Kidney (tissue), 13 donors: ENCODE measurements at regions not wholly inside any gene's neighbourhood (a gene's known extent, or its start where the extent isn't known, plus 50 kb on each side); places are given as distances from the start of the nearest gene placed in this dataset.

Source experiments
- DNase-seq, 5 donors: peaks; one replicate each; pipeline ENCODE4 v3.0.0-alpha.2; 2013 to 2020
- FAIRE-seq: peaks from 2 replicates; lab custom pipeline; 2012; peaks lifted over from hg19 to GRCh38; lab: Jason Lieb, UNC
- H3K27ac ChIP-seq, 2 donors: one replicate each; pipeline ENCODE4 v1.7.0; 2013; ENCODE audit warnings: low read depth in 2 of 2, low read length in 2 of 2, inconsistent platforms in 1 of 2
- H3K27me3 ChIP-seq: one replicate; pipeline ENCODE4 v1.7.1; 2013; ENCODE audit warnings: low read length, inconsistent platforms; ENCODE audit not compliant: control insufficient read depth, insufficient read depth
- H3K36me3 ChIP-seq, 3 donors: one replicate each; pipeline versions ENCODE4 v1.7.0 to v1.7.1; 2013; ENCODE audit warnings: low read length in 3 of 3, control low read depth in 1 of 3, inconsistent platforms in 1 of 3; ENCODE audit not compliant: insufficient read depth in 3 of 3, control insufficient read depth in 2 of 3
- H3K4me1 ChIP-seq, 3 donors: one replicate each; pipeline versions ENCODE4 v1.7.0 to v1.7.1; 2013; ENCODE audit warnings: low read length in 3 of 3, inconsistent platforms in 1 of 3, low read depth in 1 of 3; ENCODE audit not compliant: control insufficient read depth in 2 of 3, insufficient read depth in 2 of 3
- H3K4me3 ChIP-seq, 3 donors: one replicate each; pipeline versions ENCODE4 v1.7.0 to v1.8.1; 2013; ENCODE audit warnings: low read length in 3 of 3, control low read depth in 1 of 3, inconsistent platforms in 1 of 3
- H3K9ac ChIP-seq, 3 donors: one replicate each; pipeline versions ENCODE4 v1.7.0 to v1.7.1; 2013; ENCODE audit warnings: low read length in 3 of 3, control low read depth in 1 of 3, inconsistent platforms in 1 of 3
- H3K9me3 ChIP-seq, 3 donors: one replicate each; pipeline versions ENCODE4 v1.7.0 to v1.7.1; 2013; ENCODE audit warnings: low read length in 3 of 3, control low read depth in 1 of 3, inconsistent platforms in 1 of 3; ENCODE audit not compliant: control insufficient read depth in 2 of 3, insufficient read depth in 1 of 3
- CTCF ChIP-seq: IDR thresholded peaks from 3 replicates; pipeline ENCODE4 v1.5.1; 2012; ENCODE audit warnings: mild to moderate bottlenecking, moderate library complexity, borderline replicate concordance; ENCODE audit not compliant: insufficient read depth; ENCODE audit errors: extremely low read depth
- intact Hi-C: fragments of 100-400 bp; cut with DNase I; formaldehyde crosslinking; loops from one replicate; pipeline ENCODE4 v1.11.1; 2022
- donor health status: control.
- donor health status: control.
- donor health status: control.
- donor health status: control.
- donor health status: control.
- donor health status: DM: yes; HTN: yes; CAD: no.
- donor health status: Normal renal cell carcinoma (clear cell type).

DNA sequence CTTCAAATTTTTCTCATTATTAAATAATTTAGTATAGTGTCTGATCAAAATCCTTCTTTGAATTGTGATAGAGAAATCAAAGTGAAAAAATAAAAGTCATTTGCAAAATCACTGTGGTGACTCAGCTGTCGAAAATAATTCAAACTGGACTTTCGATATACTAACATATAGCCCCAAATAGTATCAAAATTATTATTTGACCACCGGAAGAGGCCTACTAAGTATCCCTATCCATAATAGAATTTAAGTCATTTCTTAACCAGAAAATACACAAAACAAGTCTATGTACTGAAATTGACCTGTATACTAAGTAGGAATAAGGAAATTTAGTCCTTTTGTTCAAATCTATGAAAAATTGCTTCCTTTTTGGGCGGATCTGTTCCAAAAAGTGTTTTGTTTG lies 180.7 kb downstream of the MRPL39 start:
- Histone ChIP-seq H3K4me1 (no peaks in the 10 kb centered on the region), H3K27ac (no peak overlapping the region), H3K36me3 (no peaks in the 10 kb centered on the region), H3K4me3 (no peak overlapping the region), H3K9me3 (no peaks in the 10 kb centered on the region), H3K27me3 (no peaks in the 10 kb centered on the region), H3K9ac (no peak overlapping the region)
- intact Hi-C loops, result no loop called here
- FAIRE-seq, result no peak
- no peak for TF ChIP-seq CTCF
- no peak for DNase-seq

DNA sequence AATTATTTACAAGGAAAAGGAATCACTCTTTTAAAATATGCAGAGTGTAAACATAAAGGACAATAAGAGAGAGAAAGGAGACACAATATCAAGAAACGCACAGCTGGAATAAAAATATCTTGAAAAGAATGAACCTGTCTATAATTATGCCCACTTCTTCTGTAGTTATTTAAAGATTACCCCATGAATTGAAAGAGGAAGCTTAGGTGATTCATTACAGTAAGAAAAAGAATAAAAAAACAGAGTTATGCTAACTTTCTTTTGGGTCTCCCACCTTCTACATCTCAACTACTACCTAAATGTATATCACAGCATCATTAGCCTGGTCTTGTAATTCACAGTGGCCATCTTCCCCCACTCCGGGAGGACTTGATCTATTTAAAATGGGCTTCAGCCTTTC lies 182.1 kb downstream of the MRPL39 start:
- no peak overlapping the region for H3K27ac ChIP-seq
- H3K9ac ChIP-seq, result no peak overlapping the region
- H3K4me1 ChIP-seq, result no peaks in the 10 kb centered on the region
- H3K4me3 ChIP-seq, result no peak overlapping the region
- no peaks in the 10 kb centered on the region for H3K36me3 ChIP-seq
- H3K27me3 ChIP-seq, result no peaks in the 10 kb centered on the region
- DNase-seq (no peak), FAIRE-seq (no peak)
- H3K9me3 ChIP-seq, result no peaks in the 10 kb centered on the region
- intact Hi-C loops, result no loop called here
- no peak for TF ChIP-seq CTCF

GRCh38 chr21:25424634-25425033 lies 182.6 kb downstream of the MRPL39 start:
- Histone ChIP-seq H3K27me3 (no peaks in the 10 kb centered on the region), H3K36me3 (no peaks in the 10 kb centered on the region), H3K27ac (no peak overlapping the region), H3K4me1 (no peaks in the 10 kb centered on the region), H3K4me3 (no peak overlapping the region), H3K9me3 (no peaks in the 10 kb centered on the region), H3K9ac (no peak overlapping the region)
- intact Hi-C loops, result no loop called here
- TF ChIP-seq CTCF, result no peak
- FAIRE-seq, result no peak
- no peak for DNase-seq

DNA sequence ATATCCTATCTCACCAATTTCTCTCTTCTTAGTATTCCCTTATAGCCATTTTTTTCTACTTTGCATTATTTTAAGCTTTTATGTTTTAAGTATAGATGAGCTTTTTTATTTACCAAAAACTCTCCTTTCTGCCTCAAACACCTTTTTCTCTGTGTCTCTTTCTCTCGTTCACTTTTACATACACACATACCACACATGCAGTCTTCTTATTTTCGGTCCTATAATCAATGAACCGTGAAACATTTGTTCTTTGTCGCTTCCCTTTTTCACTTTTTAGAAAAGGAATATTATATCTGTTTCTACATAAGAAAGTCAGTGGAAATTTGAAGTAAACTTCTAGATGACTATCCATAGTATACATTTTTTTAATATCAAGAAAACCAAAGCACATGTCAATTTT lies 183.2 kb downstream of the MRPL39 start:
- Histone ChIP-seq H3K9me3 (no peaks in the 10 kb centered on the region), H3K4me1 (no peaks in the 10 kb centered on the region), H3K27ac (no peak overlapping the region), H3K9ac (no peak overlapping the region), H3K4me3 (no peak overlapping the region), H3K27me3 (no peaks in the 10 kb centered on the region), H3K36me3 (no peaks in the 10 kb centered on the region)
- intact Hi-C loops, result no loop called here
- no peak for TF ChIP-seq CTCF
- FAIRE-seq (no peak), DNase-seq (no peak)
